HG03520 (cell line): ENCODE measurements at regions not wholly inside any gene's neighbourhood (a gene's known extent, or its start where the extent isn't known, plus 50 kb on each side); places are given as distances from the start of the nearest gene placed in this dataset.
"Not testable (repeated sequence)": the region's sequence is repeated elsewhere in the genome, so short reads cannot be mapped to it uniquely, and the experiment has no call there.

Experiments
- ATAC-seq: cut with Tn5 transposase; IDR thresholded peaks from one replicate; pipeline ENCODE4 v1.9.1; 2021; ENCODE audit warnings: mild to moderate bottlenecking, moderate library complexity; ENCODE audit not compliant: unreplicated experiment

- ATAC-seq = not testable (repeated sequence)
These were observed 592.1 kb downstream of the TTLL7 start for GRCh38 chr1:83406693-83407371.

- ATAC-seq = peak; percentile 52
These were observed 593.1 kb downstream of the TTLL7 start for GRCh38 chr1:83405789-83406188.

GRCh38 chr1:83403500-83403899, 595.4 kb downstream of the TTLL7 start:
- ATAC-seq = not testable (repeated sequence)

GRCh38 chr1:83401146-83401545, 597.8 kb downstream of the TTLL7 start:
- not testable (repeated sequence) for ATAC-seq

- not testable (repeated sequence) for ATAC-seq
These were observed 598.8 kb downstream of the TTLL7 start for GRCh38 chr1:83400173-83400572.

- ATAC-seq = peak; percentile 59
These were observed 600.8 kb downstream of the TTLL7 start for GRCh38 chr1:83398125-83398524.

GRCh38 chr1:83395130-83395529, 603.8 kb downstream of the TTLL7 start:
- ATAC-seq = not testable (repeated sequence)

GRCh38 chr1:83386946-83387345, 612.0 kb downstream of the TTLL7 start:
- ATAC-seq = not testable (repeated sequence)

GRCh38 chr1:83383107-83383506, 615.8 kb downstream of the TTLL7 start:
- ATAC-seq = not testable (repeated sequence)

- ATAC-seq = not testable (repeated sequence)
These were observed 625.9 kb downstream of the TTLL7 start for GRCh38 chr1:83373018-83373417.

GRCh38 chr1:83369853-83370252, 629.1 kb downstream of the TTLL7 start:
- not testable (repeated sequence) for ATAC-seq

- not testable (repeated sequence) for ATAC-seq
These were observed 633.6 kb downstream of the TTLL7 start for GRCh38 chr1:83365320-83365719.

GRCh38 chr1:83345375-83345774, 653.6 kb downstream of the TTLL7 start:
- ATAC-seq = not testable (repeated sequence)

GRCh38 chr1:83343767-83344166, 655.2 kb downstream of the TTLL7 start:
- ATAC-seq = not testable (repeated sequence)

- not testable (repeated sequence) for ATAC-seq
These were observed 655.9 kb downstream of the TTLL7 start for GRCh38 chr1:83342995-83343394.

- ATAC-seq = not testable (repeated sequence)
These were observed 666.6 kb downstream of the TTLL7 start for GRCh38 chr1:83332308-83332707.

- no peak for ATAC-seq
These were observed 680.6 kb downstream of the TTLL7 start for GRCh38 chr1:83318366-83318765.

- not testable (repeated sequence) for ATAC-seq
These were observed 683.5 kb downstream of the TTLL7 start for GRCh38 chr1:83315446-83315845.

- ATAC-seq = not testable (repeated sequence)
These were observed 688.8 kb downstream of the TTLL7 start for GRCh38 chr1:83310161-83310560.

GRCh38 chr1:83309035-83309434, 689.9 kb downstream of the TTLL7 start:
- ATAC-seq = not testable (repeated sequence)

- ATAC-seq = not testable (repeated sequence)
These were observed 692.1 kb downstream of the TTLL7 start for GRCh38 chr1:83306811-83307210.

- not testable (repeated sequence) for ATAC-seq
These were observed 703.3 kb downstream of the TTLL7 start for GRCh38 chr1:83295594-83295993.

- ATAC-seq = not testable (repeated sequence)
These were observed 711.5 kb downstream of the TTLL7 start for GRCh38 chr1:83287391-83287790.
